Thyroid gland (tissue), 4 donors: ENCODE measurements at regions not wholly inside any gene's neighbourhood (a gene's known extent, or its start where the extent isn't known, plus 50 kb on each side); places are given as distances from the start of the nearest gene placed in this dataset.

Experiments used
- CTCF ChIP-seq, 6 experiments: fragments of 200-600 bp in 3 of 6; fragments of 450-650 bp in 3 of 6; sonication (generic) in 3 of 6; IDR thresholded peaks; one replicate each; pipeline ENCODE4 v1.5.1; 2016 to 2019; ENCODE audit warnings: antibody characterized with exemption in 6 of 6, mild to moderate bottlenecking in 2 of 6, inconsistent platforms in 1 of 6, moderate library complexity in 1 of 6
- POLR2A ChIP-seq, 2 donors: fragments of 450-650 bp; IDR thresholded peaks; one replicate each; pipeline ENCODE4 v1.6.1; 2017; ENCODE audit warnings: antibody characterized with exemption in 2 of 2, mild to moderate bottlenecking in 2 of 2, moderate library complexity in 1 of 2

GRCh38 chr10:2329082-2329481 is 591.8 kb upstream of the ADARB2 start:
- TF ChIP-seq CTCF (IDR thresholded peaks at IDR 0.05): no peak
- no peak for TF ChIP-seq POLR2A (IDR thresholded peaks at IDR 0.05)
